ENCODE measurements at regions not wholly inside any gene's neighbourhood (a gene's known extent, or its start where the extent isn't known, plus 50 kb on each side); places are given as distances from the start of the nearest gene placed in this dataset.

- ChIA-PET CTCF (interaction anchor here (2.7 kb wide), 1 partner anchor 8 kb away, joined by 13 read pairs; no protein-coding TSS in a partner anchor), POLR2A (no interaction called here)
- no peak for ATAC-seq
- Mint-ChIP-seq H3K27ac (no peak overlapping the region), H3K27me3 (ENCODE audit: low read depth) (peaks cover 3% of the 10 kb centered on the region; the same call in 1 of the 2 replicates), H3K4me3 (no peak overlapping the region), H3K9me3 (peaks cover 42% of the 10 kb centered on the region), H3K4me1 (peaks cover 6% of the 10 kb centered on the region), H3K36me3 (no peaks in the 10 kb centered on the region; the same call in 1 of the 2 replicates)
- TF ChIP-seq ZNF263 (CRISPR knock-in tag; IDR thresholded peaks at IDR 0.05; ENCODE audit: low read depth) (no peak), AR (CRISPR knock-in tag; IDR thresholded peaks at IDR 0.05) (no peak), NFE2L1 (CRISPR knock-in tag; IDR thresholded peaks at IDR 0.05) (no peak), ZNF671 (CRISPR knock-in tag; IDR thresholded peaks at IDR 0.05) (no peak), AFF4 (CRISPR knock-in tag; IDR thresholded peaks at IDR 0.05; ENCODE audit: borderline replicate concordance) (no peak), SMAD3 (CRISPR knock-in tag; IDR thresholded peaks at IDR 0.05; ENCODE audit: borderline replicate concordance) (no peak), NR2C2 (CRISPR knock-in tag; IDR thresholded peaks at IDR 0.05) (no peak), ZNF281 (CRISPR knock-in tag; IDR thresholded peaks at IDR 0.05) (no peak), ATF6 (CRISPR knock-in tag; IDR thresholded peaks at IDR 0.05) (no peak), ZNF512 (CRISPR knock-in tag; IDR thresholded peaks at IDR 0.05; ENCODE audit: borderline replicate concordance) (no peak), ZBTB21 (CRISPR knock-in tag; IDR thresholded peaks at IDR 0.05; ENCODE audit: borderline replicate concordance) (no peak), E2F5 (CRISPR knock-in tag; IDR thresholded peaks at IDR 0.05) (no peak), MXD4 (CRISPR knock-in tag; IDR thresholded peaks at IDR 0.05; ENCODE audit: borderline replicate concordance) (no peak), ESRRA (CRISPR knock-in tag; IDR thresholded peaks at IDR 0.05; ENCODE audit: borderline replicate concordance) (no peak), ZNF423 (CRISPR knock-in tag; IDR thresholded peaks at IDR 0.05) (no peak), OVOL2 (CRISPR knock-in tag; IDR thresholded peaks at IDR 0.05; ENCODE audit: borderline replicate concordance) (no peak)
- DNase-seq (ENCODE audit: low spot score): no peak
Measured at GRCh38 chr20:19081937-19082336, 130.5 kb upstream of the SLC24A3 start.

Measured in WTC11 (cell line).